HG03439 (cell line): ENCODE measurements at regions not wholly inside any gene's neighbourhood (a gene's known extent, or its start where the extent isn't known, plus 50 kb on each side); places are given as distances from the start of the nearest gene placed in this dataset.

Experiments
- ATAC-seq: cut with Tn5 transposase; IDR thresholded peaks from one replicate; pipeline ENCODE4 v1.9.1; 2021; ENCODE audit warnings: mild to moderate bottlenecking, moderate library complexity; ENCODE audit not compliant: unreplicated experiment

DNA sequence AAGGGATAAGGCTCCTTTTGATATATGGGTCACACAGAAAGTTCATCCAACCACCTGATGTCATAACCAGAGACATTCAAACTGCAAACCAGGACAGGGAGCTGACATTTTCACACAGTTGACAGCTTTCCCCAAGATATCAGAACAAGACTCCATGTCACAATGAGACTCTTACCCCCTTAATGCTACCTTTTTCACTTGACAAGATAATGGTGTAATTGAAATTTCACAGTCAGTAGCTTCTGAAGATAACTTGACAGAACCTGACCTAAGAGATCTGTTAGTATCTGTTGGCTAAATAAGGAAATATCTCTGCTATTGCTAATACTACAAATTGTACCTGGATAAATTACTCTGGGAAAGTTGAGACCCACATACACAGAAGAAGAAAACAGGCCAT is 187.3 kb downstream of the C12orf50 start:
- no peak for ATAC-seq

DNA sequence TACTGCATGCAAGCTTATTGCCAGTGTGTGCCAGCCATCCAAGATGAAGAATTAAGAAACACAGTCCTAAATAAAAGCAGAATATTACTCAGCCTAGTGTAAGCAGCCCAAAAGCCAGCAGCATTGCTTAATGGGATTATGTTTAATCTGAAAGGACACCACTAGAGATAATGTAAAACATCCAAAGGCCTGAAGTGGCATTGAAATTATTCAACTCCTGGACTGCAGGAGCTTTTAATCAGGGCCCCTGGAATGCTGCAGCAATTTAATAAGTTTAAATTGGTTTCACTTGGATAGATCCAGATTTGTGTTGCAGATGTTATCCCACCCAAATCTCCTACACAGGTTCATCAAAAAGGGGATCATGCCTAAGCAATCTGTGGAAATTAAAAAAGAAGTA is 193.0 kb downstream of the C12orf50 start:
- ATAC-seq: no peak

DNA sequence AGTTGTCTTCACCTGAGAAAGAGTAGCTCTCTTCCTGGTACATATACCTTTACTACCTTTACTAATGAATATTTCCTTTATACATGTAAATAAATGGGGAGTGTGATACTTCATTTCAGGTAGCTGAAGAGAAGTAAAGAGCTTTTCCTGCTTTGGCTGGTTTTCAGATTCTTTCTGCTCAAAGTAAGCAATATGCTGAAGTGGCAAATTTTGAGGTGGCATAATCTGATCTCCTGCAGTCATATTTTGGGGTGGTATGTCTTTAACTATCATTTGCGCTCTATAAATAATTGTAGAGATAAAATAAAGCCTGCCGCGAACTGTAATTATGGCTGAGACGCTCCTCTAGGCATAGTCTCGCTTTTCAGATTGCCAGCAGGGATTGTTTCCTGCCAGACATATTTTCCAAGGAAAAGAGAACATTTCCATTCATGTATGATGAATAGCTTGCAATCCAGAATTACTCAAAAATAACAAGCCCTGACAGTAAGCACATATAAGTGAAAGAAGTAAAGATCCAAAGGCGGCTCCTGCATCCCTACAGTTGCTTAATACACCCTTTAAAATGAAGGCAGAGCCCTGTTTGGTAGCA is 200.7 kb downstream of the C12orf50 start:
- ATAC-seq: no peak

DNA sequence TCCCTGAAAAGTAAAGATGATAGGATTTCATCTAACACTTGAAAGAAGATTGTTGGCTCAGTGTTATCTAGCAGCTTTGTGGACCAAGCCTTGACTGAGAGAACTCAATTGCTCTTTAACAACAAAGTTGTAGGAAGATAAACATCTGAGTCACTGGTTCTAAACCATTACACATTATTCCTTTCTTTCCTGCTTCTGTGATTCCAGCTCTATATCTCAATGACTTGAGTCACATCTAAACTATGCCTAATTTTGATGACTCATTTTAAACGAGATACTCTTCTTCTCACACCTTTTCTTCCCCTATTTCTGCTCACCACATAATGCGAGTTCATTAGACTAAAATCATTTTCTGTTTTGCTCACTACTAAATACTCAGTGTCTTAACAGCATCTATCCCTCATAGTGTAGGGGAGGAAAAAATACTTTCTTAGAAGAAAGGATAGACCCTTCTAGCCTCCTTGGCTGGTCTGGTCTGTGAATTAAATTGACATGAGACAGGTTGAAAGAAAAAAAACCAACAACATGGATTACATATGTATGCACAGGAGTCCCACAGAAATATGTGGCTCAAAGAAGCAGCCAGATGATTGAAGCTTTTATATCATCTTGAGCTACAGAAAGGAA is 201.4 kb downstream of the C12orf50 start:
- no peak for ATAC-seq

DNA sequence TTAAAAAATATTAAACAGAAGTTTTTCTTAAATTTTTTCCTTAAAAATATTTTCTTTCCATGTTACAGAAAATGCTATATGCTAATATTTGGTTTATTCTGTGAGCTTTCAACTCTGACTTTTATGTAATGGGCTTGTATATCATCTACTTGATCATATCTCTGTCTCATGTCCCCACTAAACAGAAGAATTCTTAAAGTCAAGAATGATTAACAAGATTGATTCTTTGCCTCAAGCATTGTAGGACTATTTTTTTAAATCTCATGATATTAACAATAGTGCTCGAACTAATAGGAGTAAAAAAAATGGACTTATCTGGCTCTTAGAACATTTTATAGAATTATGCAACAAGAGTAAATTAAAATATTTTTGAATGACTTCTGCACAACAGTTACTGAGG is 206.3 kb downstream of the C12orf50 start:
- ATAC-seq: no peak

DNA sequence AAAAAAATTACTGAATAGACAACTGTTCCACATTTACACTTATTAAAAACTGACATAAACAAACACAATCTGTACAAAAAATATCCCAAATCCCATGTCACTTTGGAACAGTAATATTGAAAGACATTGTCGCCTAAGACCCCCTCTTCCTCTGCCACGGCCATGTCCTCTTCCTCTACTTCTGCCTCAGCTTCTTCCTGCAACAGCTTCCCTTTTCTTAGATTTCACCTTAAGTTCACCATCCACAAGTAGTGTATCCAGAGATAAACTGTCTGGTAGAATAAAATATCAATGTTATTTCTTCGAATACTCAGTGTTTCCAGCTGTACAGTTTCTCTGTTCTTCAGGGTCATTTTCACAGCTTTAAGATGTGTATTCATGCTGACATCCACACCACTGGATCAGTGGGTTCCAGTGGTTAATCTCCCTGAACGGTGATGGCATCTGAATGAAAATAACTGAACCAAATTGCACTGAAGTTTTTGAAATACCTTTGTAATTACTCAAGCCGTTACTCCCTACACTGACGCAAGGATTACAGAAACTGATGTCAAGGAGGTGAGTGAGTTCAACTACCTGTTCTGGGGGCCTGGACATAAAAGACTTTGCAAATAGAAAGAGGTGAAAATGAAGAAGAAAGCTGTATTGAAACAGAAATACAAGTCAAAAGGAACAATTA is 208.5 kb downstream of the C12orf50 start:
- ATAC-seq: no peak

DNA sequence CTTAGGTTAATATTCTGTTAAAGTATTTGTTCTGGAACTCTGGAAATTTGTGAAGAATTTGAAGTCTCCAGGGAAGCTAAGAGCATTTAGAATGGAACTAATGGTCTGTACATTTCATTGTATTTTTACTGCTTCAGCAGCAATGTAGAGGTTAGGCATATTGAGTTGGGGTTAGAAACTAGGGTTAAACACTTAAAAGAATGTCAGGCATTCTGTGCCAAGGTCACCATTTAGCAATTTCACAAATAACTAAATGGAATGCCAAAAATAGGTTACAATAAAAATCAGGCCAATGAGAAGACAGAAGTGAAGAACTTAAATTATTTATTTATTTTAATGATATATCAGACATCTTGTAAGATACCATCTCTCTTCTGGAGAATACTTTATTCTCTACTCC is 210.8 kb downstream of the C12orf50 start:
- ATAC-seq: no peak

DNA sequence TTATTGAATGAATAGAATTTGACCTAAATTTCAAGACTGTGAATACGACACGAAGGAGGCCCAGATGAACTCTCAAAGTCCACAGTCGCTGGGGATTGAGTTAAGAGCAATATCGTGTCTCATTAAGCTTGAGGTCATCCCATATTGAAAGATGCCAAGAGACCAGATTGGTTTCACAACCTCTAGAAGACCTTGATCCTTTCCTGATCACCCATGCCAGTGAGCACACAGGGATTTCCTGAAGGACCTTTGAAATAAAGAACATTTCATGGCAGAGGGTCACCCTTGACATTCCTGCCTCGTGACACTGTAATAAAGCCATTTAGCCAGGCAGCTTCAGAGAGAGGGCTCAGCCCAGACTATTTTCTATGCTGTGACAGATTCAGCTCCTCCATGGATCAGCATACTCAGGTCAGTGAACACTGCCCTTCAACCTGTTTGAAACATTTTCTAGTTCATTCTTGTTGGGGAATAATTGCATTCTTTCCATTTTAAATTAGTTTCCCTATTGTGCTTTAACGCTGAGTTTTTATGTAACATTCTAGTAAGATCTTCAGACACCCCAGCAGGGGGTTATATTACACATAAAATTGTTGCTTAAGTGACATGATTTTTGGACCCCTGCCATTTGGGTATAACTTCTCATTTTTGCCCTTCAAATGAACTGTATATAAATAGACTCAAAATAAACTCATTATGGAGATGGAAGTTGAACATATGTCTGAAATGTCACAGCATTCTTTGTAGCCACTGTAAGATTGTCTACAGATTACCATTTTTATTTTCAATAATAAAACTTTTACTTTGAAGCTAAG is 213.2 kb downstream of the C12orf50 start:
- ATAC-seq: no peak

DNA sequence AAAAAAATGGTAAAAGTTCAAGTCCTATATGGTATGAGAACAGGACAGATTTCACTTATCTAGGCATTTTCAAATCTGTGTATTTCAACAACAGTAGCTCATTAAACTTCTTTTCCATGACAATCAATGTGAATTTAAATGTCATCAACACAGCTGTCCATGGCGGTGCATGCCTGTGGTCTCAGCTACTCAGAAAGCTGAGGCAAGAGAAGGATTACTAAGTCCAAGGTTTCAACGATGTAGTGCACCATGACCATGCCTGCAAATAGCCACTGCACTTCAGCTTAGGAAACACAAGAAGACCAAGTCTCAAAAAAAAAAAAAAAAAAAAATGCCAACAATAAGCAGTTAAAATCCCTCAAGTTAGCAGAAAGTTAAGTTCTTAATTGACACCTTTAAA is 214.6 kb downstream of the C12orf50 start:
- ATAC-seq: no peak

DNA sequence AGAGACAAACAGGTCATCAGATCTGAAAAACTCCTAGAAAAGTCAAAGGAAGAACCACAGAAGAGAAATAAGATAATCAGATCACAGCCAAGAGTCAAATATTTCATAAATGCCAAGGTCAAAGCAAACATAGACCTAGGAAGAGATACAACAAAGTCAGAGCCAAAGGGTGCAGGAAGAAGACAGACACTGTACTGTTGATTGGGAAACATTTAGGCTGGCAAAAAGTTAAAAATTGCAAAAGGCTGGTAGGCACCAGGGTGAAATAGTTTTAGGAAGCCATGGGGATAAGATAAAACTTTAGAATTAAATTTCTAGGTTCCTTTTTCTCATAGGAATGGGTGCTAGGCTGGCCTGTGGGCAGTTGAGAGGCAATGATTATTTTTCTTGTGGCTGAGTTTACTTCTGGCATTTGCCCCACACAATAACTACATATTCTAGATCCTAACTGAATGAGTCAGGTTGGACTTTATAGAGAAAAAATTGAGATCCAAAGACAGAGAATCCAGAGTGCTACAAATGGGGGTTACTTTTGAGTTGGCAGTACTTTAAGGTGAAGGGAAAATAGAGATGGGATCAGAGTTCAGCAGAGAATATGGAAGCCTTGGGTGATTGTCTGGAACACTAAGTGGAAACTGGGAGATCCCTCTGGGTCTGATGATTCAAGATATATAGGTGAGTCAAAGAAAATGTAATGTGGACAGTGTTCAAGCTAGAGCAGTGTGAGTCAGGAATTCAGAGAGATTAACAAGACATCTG is 215.5 kb downstream of the C12orf50 start:
- no peak for ATAC-seq

DNA sequence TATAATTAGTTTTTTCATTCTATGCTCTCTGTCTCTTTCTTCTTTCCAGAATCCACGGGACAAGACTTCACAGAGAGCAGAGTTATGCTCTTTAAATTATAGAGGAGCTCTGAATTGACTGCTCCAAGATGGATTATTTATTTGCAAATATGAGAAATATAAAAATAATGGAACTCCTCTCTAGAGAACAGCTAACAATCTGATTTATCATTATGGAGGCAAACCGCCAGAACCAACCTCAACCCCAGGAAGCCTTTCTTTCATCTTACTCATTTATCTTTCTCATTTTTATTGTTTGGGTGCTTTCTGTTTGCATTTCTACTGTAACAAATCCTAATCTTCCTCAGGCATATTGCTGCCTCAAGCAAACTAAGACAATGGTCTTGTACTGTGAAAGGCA is 216.5 kb downstream of the C12orf50 start:
- no peak for ATAC-seq

DNA sequence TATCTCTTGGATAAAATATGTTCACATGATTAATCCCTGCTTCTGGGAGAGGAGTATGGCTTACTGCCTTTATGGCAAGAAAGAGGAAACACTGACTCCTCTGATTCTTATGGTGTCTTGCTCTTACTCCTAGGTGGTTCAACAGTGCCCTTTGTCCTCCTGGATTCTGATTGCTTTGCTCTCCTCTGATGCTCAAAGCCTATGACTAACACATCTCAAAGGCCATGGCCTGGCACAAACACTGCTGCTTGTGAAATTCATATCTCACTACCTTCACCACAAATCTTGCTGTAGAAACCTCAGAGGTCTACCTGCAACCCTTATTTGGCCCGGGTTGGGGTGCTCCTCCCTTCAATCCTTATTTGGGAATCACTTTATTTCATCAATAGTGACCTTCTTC is 217.2 kb downstream of the C12orf50 start:
- ATAC-seq: no peak

DNA sequence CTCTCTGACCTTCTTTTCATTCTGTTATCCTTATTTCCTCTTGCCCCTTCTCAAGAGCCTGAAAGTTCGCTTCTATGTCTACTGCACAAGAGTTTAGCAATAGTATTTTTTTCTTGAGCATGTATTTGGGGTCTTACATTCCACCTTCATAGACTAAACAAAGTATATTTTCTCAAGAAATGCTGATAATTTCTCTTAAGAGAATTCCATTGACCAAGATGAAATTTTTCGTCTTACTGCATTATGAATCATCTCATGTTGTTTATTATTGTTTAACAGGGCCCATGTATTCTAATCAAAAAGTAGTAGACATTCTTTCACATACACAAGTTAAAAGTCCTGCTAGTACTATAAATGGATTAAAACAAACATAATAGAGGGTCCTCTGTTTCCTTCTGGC is 219.3 kb downstream of the C12orf50 start:
- no peak for ATAC-seq

DNA sequence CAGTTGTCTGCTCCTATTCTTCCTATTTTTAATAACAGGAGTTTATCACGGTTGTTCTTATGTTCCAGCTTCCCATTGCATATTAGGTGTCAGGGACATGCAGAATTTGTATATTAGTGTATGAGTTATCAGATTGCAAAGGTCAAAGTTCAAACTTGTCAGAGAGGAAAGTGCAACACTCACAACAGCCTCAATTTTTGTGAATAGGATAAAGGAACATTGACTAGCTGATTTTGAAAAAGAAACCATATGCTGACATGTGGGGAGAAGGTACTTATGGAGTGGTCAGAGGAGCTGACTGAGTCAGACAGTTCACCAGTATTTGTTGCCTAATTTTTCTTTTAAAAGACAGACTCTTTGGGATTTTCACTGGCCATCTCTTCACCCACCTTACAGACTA is 222.1 kb downstream of the C12orf50 start:
- ATAC-seq: no peak

DNA sequence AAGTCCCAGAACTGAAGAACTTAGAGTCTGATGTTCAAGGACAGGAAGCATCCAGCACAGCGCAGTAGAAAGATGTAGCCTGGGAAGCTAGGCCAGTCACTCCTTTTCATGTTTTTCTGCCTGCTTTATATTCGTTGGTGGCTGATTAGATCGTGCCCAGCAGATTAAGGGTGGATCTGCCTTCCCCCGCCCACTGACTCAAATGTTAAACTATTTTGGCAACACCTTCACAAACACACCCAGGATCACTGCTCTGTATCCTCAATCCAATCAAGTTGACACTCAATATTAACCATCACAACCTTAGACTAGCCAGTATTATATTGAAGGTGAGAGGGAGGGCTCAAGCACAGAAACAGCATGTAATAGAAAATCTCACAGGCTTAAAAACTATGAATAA is 222.9 kb downstream of the C12orf50 start:
- no peak for ATAC-seq

DNA sequence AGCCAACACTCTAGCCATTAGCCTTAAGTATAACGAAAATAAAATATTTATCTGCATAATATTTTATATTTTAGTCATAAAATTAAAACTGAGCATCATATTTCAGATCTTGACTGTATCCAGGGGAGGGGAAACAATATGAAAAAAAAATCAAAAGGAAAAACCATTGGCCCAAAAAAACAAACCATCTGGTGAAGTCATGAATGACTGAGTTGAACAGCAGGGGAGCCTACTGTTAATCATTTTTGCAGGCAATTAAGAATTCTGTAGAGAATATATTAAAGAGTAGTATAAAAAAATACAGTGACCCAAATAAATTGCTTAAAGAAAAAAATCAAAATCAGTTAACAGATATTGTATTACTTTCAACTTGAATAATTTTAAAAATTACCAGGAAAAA is 224.8 kb downstream of the C12orf50 start:
- ATAC-seq: no peak

DNA sequence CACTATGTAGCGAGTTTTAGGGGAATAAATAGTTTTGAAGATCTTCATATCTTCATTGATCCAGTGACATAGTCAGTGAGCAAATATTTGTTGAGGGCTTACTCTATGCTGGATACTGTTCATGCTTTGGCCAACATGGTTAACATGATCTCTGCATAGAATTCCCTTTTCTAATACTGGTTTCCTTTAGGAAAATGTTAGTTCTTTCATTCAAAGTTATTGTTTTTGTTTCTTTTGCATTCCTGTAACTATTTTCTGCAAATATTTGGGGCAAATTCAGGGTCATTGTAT is 226.5 kb downstream of the C12orf50 start:
- ATAC-seq: no peak

DNA sequence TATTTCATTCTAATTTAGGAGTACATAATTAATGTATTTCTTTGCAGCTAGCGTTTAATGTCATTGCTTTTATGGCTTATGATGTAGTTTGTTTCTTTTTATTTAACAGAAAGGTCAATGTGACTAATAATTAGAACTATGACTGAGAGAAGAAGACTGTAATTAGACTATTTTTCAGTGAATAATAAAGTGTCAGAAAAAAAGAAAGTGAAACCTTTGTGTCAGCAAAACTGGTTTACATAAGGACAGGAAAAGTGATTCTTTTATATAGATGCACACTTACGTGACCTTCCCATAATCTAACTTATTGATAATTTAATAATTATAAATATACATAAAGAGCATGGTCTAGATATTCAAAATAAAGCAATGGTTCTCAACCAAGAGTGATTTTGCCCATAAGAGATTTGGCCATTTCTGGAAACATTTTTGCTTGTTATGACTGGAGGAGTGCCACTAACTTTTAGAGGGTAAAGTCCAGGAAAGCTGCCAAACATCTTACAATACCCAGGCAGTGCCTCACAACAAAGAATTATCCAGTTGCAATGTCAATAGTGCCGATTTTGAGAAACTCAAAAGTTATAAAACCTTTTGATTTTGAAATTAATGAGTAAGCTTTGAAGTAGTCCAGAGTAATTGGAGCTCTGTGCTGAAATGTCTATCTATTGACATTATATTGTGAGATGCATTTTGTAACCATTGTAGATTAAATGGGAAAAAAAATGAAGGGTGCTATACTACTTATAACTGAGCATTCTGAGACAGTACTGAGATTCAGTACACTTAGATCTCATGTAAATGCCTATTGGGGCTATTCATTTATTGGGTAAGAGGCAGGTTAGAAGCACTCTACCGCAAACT is 227.1 kb downstream of the C12orf50 start:
- peak; percentile 67 for ATAC-seq

DNA sequence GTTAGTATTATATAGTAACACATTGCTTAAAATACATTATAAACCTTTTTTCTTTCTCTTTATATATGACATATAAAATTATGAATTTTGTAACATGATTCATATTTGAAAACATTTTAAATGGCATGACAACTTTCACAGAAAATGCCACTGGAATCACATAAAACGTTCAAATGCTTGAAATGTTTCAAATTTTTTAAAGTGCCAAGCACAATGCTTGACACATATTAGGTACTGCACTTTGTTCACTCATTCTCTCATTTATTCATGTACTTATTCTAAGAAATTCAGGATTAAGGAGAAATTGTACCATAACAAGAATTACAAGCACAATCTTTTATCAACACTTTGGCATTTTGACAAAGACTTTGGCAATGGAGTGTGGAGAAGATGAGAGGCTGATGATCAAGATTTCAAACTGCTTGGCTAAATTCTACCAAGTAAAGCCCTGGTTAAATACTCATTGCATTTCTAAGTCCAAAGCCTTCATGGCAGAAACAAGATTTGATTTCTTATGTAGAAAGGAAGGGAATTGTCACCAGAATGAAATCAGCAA is 232.2 kb downstream of the C12orf50 start:
- ATAC-seq: no peak

DNA sequence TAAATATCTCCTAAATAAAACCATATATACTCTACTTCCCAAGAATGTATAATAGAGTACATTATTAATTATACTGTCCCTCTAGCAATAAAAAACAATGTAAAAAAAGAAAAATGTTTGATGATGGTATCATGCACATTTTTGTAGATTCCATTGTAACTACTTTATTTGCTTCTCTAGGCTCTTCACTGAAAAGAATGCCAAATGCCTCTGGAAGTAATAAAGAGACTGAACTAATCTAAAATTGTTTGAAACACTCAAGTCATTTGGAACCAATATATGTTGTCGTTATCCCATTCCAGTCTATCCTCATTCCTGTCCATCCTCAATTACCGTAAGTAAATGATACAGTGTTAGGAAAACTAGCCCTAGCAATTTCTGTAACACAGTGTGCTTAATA is 233.6 kb downstream of the C12orf50 start:
- ATAC-seq: no peak
